DND-41 (cell line): ENCODE measurements at regions not wholly inside any gene's neighbourhood (a gene's known extent, or its start where the extent isn't known, plus 50 kb on each side); places are given as distances from the start of the nearest gene placed in this dataset.
"Not testable (repeated sequence)": the region's sequence is repeated elsewhere in the genome, so short reads cannot be mapped to it uniquely, and the experiment has no call there.

ENCODE experiments used
- CTCF ChIP-seq: IDR thresholded peaks from 2 replicates; pipeline ENCODE4 v1.5.1; 2012; ENCODE audit warnings: borderline replicate concordance, low read length, moderate library complexity, mild to moderate bottlenecking; ENCODE audit not compliant: poor library complexity, severe bottlenecking; ENCODE audit errors: extremely low read depth
- EZH2 ChIP-seq: IDR thresholded peaks from 3 replicates; pipeline ENCODE4 v1.6.1; 2012; ENCODE audit warnings: borderline replicate concordance, low read depth, mild to moderate bottlenecking, moderate library complexity, low read length, inconsistent platforms; ENCODE audit not compliant: severe bottlenecking

- not testable (repeated sequence) for TF ChIP-seq CTCF, EZH2
Observed at GRCh38 chr10:65186668-65187067, 1665.5 kb downstream of the REEP3 start.
